ENCODE measurements at regions not wholly inside any gene's neighbourhood (a gene's known extent, or its start where the extent isn't known, plus 50 kb on each side); places are given as distances from the start of the nearest gene placed in this dataset.

- TF ChIP-seq, protein P1, sequence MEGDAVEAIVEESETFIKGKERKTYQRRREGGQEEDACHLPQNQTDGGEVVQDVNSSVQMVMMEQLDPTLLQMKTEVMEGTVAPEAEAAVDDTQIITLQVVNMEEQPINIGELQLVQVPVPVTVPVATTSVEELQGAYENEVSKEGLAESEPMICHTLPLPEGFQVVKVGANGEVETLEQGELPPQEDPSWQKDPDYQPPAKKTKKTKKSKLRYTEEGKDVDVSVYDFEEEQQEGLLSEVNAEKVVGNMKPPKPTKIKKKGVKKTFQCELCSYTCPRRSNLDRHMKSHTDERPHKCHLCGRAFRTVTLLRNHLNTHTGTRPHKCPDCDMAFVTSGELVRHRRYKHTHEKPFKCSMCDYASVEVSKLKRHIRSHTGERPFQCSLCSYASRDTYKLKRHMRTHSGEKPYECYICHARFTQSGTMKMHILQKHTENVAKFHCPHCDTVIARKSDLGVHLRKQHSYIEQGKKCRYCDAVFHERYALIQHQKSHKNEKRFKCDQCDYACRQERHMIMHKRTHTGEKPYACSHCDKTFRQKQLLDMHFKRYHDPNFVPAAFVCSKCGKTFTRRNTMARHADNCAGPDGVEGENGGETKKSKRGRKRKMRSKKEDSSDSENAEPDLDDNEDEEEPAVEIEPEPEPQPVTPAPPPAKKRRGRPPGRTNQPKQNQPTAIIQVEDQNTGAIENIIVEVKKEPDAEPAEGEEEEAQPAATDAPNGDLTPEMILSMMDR (IDR thresholded peaks at IDR 0.05; ENCODE audit: poor library complexity): no peak
- no peak for TF ChIP-seq EZH2 (IDR thresholded peaks at IDR 0.05; ENCODE audit: borderline replicate concordance)
Observed at GRCh38 chr5:15074651-15075050, 203.1 kb upstream of the ANKH start.
